GM12875 (cell line): ENCODE measurements at regions not wholly inside any gene's neighbourhood (a gene's known extent, or its start where the extent isn't known, plus 50 kb on each side); places are given as distances from the start of the nearest gene placed in this dataset.

Source experiments
- H3K4me3 ChIP-seq: one replicate; pipeline ENCODE4 v1.5.1; 2011; ENCODE audit warnings: low read depth, low read length, control low read depth
- TF ChIP-seq, protein P1 (sequence below): IDR thresholded peaks from 2 replicates; pipeline ENCODE4 v1.5.1; 2011; ENCODE audit warnings: low read depth, mild to moderate bottlenecking, control low read depth, inconsistent platforms, low read length, moderate library complexity, borderline replicate concordance; ENCODE audit not compliant: insufficient read depth

- no peak overlapping the region for H3K4me3 ChIP-seq
- TF ChIP-seq, protein P1, sequence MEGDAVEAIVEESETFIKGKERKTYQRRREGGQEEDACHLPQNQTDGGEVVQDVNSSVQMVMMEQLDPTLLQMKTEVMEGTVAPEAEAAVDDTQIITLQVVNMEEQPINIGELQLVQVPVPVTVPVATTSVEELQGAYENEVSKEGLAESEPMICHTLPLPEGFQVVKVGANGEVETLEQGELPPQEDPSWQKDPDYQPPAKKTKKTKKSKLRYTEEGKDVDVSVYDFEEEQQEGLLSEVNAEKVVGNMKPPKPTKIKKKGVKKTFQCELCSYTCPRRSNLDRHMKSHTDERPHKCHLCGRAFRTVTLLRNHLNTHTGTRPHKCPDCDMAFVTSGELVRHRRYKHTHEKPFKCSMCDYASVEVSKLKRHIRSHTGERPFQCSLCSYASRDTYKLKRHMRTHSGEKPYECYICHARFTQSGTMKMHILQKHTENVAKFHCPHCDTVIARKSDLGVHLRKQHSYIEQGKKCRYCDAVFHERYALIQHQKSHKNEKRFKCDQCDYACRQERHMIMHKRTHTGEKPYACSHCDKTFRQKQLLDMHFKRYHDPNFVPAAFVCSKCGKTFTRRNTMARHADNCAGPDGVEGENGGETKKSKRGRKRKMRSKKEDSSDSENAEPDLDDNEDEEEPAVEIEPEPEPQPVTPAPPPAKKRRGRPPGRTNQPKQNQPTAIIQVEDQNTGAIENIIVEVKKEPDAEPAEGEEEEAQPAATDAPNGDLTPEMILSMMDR, result no peak
These were observed 301.2 kb downstream of the SMOC2 start for GRCh38 chr6:168741942-168742782.

- TF ChIP-seq, protein P1, result no peak
- H3K4me3 ChIP-seq, result no peak overlapping the region
These were observed 300.3 kb downstream of the SMOC2 start for GRCh38 chr6:168741305-168741704.

DNA sequence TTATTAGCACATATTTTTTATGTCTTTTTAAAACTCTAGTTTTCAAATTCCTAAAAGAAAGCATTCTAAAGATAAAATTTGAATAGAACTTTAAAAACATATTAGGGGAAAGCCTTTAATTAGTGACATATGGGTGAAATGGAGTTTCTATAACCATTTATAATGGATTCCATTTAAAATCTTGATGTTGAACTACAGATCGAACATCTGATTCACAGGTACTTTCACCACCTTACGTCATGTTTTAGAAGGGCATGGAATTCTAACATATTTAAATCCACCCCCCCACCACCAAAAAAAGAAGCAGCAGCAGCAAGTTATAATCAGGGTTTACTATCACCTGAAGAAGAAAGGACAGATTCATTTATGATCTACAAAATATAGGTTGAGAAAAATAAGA lies 298.4 kb downstream of the SMOC2 start:
- TF ChIP-seq, protein P1, result no peak
- no peak overlapping the region for H3K4me3 ChIP-seq

- TF ChIP-seq, protein P1, result no peak
- H3K4me3 ChIP-seq, result no peak overlapping the region
These were observed 296.5 kb downstream of the SMOC2 start for GRCh38 chr6:168737481-168737880.

- TF ChIP-seq, protein P1, result no peak
- no peak overlapping the region for H3K4me3 ChIP-seq
These were observed 296.0 kb downstream of the SMOC2 start for GRCh38 chr6:168737014-168737413.

DNA sequence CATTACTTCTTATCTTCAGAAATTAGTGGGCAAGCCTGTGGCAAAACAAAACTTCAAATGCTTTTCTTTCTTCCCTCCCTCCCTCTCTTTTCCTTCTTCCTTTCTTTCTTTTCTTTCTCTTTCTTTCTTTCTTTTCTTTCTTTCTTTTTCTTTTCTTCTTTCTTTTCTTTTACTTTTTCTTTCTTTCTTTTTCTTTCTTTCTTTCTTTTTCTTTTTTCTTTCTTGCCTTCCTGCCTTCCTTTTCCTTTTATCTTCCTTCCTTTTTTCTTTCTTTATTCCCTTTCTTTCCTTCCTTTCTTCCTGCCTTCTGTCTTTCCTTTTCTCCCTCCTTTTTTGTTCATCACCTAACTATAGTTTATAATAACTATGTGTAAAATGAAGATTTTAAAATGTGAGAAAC lies 295.1 kb downstream of the SMOC2 start:
- H3K4me3 ChIP-seq, result no peak overlapping the region
- TF ChIP-seq, protein P1, result no peak

DNA sequence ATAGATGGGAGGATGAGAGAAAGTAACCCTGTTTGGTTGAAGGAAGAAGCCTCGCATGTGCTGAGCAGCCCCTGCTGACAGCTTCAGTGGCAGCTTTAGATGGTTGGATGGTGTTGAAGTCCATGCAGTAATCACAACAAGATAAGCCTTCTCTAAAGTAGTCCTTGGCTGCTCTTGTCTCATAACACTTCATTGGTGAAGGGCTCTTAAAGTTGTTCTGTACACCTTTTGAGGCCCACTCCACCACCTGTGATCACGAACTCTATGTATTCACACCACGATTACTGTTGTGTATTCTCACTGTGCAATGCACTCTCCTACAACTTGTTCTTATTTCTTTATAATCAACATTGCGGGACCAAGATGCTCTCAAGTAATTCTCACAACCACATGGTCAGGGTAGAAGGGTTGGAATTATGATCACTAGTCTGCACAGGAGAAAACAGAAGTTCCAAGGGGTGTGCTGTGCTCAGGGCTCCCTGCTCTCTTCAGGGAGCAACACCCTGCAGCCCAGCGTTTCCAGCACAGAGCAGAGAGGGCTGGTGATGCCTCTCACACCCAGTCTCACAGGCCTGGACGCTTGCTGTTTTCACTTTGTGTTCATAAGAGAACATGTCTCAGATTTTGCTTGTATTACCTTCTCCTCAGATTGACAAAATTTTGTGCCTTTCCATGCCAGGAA lies 294.4 kb downstream of the SMOC2 start:
- TF ChIP-seq, protein P1, result no peak
- H3K4me3 ChIP-seq, result no peak overlapping the region
